Fibroblast of lung (primary cell): ENCODE measurements at regions not wholly inside any gene's neighbourhood (a gene's known extent, or its start where the extent isn't known, plus 50 kb on each side); places are given as distances from the start of the nearest gene placed in this dataset.

Experiments used
- DNase-seq, 2 donors: peaks; one replicate each; pipeline versions ENCODE4 v3.0.0 to v3.0.0-alpha.2; 2010; ENCODE audit warnings: low read depth in 2 of 2
- H2AFZ ChIP-seq: 2 replicates; pipeline ENCODE4 v1.5.1; 2012; ENCODE audit warnings: low read length, control low read depth, inconsistent platforms
- H3K27ac ChIP-seq: 2 replicates; pipeline ENCODE4 v1.5.1; 2011; ENCODE audit warnings: low read length, control low read depth; ENCODE audit not compliant: insufficient read depth
- H3K27me3 ChIP-seq: 2 replicates; pipeline ENCODE4 v1.5.1; 2011; ENCODE audit warnings: mild to moderate bottlenecking, low read length; ENCODE audit not compliant: control insufficient read depth, insufficient read depth
- H3K36me3 ChIP-seq: 2 replicates; pipeline ENCODE4 v1.5.1; 2011; ENCODE audit warnings: low read length; ENCODE audit not compliant: control insufficient read depth, insufficient read depth
- H3K4me1 ChIP-seq: 2 replicates; pipeline ENCODE4 v1.5.1; 2011; ENCODE audit warnings: low read length; ENCODE audit not compliant: control insufficient read depth, insufficient read depth; ENCODE audit errors: extremely low read depth
- H3K4me2 ChIP-seq: 2 replicates; pipeline ENCODE4 v1.5.1; 2011; ENCODE audit warnings: low read length, control low read depth; ENCODE audit not compliant: insufficient read depth; ENCODE audit errors: extremely low read depth
- H3K4me3 ChIP-seq, 4 experiments: fragments of 200-600 bp in 1 of 4; sonication (generic) in 1 of 4; replicated peaks in 1 of 4; 2 replicates each; pipeline ENCODE4 v1.5.1; 2011 to 2016; ENCODE audit warnings: low read length in 4 of 4, low read depth in 3 of 4, mild to moderate bottlenecking in 3 of 4, control low read depth in 2 of 4, inconsistent platforms in 1 of 4, mixed read lengths in 1 of 4; ENCODE audit not compliant: insufficient read depth in 1 of 4; ENCODE audit errors: control extremely low read depth in 1 of 4
- H3K79me2 ChIP-seq: 2 replicates; pipeline ENCODE4 v1.5.1; 2012; ENCODE audit warnings: mild to moderate bottlenecking, low read length, inconsistent platforms; ENCODE audit not compliant: control insufficient read depth, insufficient read depth
- H3K9ac ChIP-seq: 2 replicates; pipeline ENCODE4 v1.5.1; 2011; ENCODE audit warnings: mild to moderate bottlenecking, low read length, control low read depth; ENCODE audit not compliant: insufficient read depth
- H3K9me3 ChIP-seq: 2 replicates; pipeline ENCODE4 v1.5.1; 2012; ENCODE audit warnings: low read depth, low read length; ENCODE audit not compliant: control insufficient read depth, insufficient read depth
- H4K20me1 ChIP-seq: 2 replicates; pipeline ENCODE4 v1.5.1; 2011; ENCODE audit warnings: low read length; ENCODE audit not compliant: control insufficient read depth, insufficient read depth; ENCODE audit errors: extremely low read depth
- EZH2 ChIP-seq: IDR thresholded peaks from 2 replicates; pipeline ENCODE4 v1.5.1; 2012; ENCODE audit warnings: low read length, control low read depth, mild to moderate bottlenecking; ENCODE audit errors: missing control alignments
- TF ChIP-seq, protein P1 (sequence below), 2 donors: IDR thresholded peaks in 1 of 2; conservative IDR thresholded peaks in 1 of 2; 1 replicate in 1 of 2; 2 replicates in 1 of 2; pipeline ENCODE4 v1.5.1; 2011 to 2012; ENCODE audit warnings: low read length in 2 of 2, control low read depth in 1 of 2, inconsistent platforms in 1 of 2, low read depth in 1 of 2, mild to moderate bottlenecking in 1 of 2

DNA sequence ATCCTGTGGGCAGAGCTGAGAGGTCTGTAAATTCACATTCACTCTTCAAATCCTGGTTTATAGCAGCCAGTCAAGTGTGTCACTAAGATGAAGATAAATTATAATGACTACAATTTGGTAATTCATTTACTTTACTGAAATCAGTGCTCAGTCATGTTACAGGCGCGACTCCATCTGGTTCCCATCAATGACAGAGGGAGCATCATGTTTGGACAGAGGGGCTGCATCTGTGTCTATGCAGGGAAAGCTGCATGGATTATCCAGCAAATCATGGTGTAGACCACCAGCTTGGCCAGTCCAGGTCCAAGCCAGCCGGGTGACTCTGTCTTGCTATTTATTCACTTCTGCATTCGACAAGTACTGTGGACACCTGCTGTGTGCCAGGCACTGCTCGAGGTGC is 214.1 kb upstream of the ZNF32 start:
- Histone ChIP-seq H4K20me1 (no peaks in the 10 kb centered on the region), H3K27me3 (no peaks in the 10 kb centered on the region), H3K36me3 (no peaks in the 10 kb centered on the region), H3K4me1 (peaks cover 36% of the 10 kb centered on the region), H3K4me2 (no peak overlapping the region), H3K79me2 (no peaks in the 10 kb centered on the region), H3K9me3 (no peaks in the 10 kb centered on the region), H3K27ac (peak overlapping the region; percentile 77), H3K4me3 (no peak overlapping the region), H3K9ac (no peak overlapping the region), H2AFZ (no peak overlapping the region)
- no peak for DNase-seq
- TF ChIP-seq, protein P1, sequence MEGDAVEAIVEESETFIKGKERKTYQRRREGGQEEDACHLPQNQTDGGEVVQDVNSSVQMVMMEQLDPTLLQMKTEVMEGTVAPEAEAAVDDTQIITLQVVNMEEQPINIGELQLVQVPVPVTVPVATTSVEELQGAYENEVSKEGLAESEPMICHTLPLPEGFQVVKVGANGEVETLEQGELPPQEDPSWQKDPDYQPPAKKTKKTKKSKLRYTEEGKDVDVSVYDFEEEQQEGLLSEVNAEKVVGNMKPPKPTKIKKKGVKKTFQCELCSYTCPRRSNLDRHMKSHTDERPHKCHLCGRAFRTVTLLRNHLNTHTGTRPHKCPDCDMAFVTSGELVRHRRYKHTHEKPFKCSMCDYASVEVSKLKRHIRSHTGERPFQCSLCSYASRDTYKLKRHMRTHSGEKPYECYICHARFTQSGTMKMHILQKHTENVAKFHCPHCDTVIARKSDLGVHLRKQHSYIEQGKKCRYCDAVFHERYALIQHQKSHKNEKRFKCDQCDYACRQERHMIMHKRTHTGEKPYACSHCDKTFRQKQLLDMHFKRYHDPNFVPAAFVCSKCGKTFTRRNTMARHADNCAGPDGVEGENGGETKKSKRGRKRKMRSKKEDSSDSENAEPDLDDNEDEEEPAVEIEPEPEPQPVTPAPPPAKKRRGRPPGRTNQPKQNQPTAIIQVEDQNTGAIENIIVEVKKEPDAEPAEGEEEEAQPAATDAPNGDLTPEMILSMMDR (conservative IDR thresholded peaks at IDR 0.05 in 1 of 2, IDR thresholded peaks at IDR 0.05 in 1 of 2; ENCODE audit: low read depth in 1 of 2, low read length in 2 of 2) = no peak
- TF ChIP-seq EZH2 = no peak

DNA sequence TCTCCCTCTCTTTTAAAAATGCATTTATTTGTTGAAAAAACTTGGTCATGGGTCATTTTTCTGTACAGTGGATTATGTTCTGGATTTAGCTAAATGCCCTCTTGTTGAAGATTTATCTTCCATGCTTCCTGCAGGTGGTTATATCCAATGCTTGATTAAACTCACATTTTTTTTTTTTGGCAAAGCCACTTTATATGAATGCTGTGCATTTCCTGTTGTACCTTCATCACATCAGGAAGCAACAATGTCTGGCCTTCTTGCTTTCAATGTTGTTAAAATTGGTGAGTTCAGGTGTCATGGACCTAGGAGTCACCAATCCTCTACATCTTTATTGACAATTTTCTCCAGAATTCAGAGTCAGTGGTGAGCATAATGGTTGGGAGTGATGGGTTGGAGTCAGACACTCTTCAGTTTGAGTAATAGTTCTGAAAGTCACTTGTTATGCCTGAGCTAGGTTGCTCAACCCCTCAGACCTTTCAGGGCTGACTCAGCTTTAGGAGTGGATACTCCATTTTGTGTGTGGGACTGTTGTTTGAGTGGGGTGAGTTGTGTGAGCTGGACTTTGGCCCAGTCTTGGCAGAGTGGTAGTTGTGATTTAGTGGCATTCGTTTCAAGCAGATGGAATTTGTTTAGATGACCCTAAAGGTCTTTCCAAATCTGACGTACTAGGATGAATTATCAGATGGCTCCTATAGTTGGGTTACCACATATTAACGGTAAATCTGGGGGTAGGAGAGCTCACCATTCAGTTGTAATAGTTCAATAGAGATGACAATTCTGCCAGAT is 213.5 kb upstream of the ZNF32 start:
- no peak overlapping the region for H3K4me3 ChIP-seq
- TF ChIP-seq EZH2 = no peak
- TF ChIP-seq, protein P1 (conservative IDR thresholded peaks at IDR 0.05 in 1 of 2, IDR thresholded peaks at IDR 0.05 in 1 of 2; ENCODE audit: low read depth in 1 of 2, low read length in 2 of 2) = no peak
- no peaks in the 10 kb centered on the region for H3K27me3 ChIP-seq
- H4K20me1 ChIP-seq = no peaks in the 10 kb centered on the region
- H3K79me2 ChIP-seq = no peaks in the 10 kb centered on the region
- H3K4me1 ChIP-seq = peaks cover 33% of the 10 kb centered on the region
- no peak overlapping the region for H3K9ac ChIP-seq
- H3K4me2 ChIP-seq = no peak overlapping the region
- no peak overlapping the region for H2AFZ ChIP-seq
- DNase-seq = peak; percentile 92 to 98
- peak overlapping the region; percentile 77 for H3K27ac ChIP-seq
- H3K9me3 ChIP-seq = no peaks in the 10 kb centered on the region
- no peaks in the 10 kb centered on the region for H3K36me3 ChIP-seq

DNA sequence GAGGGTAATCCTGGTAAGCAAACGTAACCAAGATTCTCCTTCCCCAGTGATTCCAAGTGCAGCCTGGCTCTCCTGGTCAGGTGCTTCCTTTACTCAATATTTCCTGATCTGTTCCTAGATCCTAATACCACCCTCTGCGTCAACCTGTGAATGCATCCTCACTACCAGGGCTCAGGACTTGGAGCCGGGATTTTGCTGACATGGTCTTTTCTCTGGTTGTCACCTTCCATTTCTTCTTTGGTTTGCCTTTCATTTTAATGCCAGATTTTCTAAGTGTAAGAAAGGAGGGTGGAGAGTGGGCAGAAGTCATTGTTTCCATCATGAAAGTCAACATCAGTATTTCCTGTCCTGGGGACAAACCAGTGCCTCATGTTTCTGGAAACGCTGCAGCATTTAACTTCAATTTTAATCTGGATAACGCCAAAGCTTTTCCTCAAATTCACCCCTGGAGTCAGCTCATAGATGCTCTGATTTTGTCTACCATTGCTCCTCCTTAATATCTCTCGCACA is 210.4 kb upstream of the ZNF32 start:
- H2AFZ ChIP-seq = no peak overlapping the region
- no peaks in the 10 kb centered on the region for H4K20me1 ChIP-seq
- H3K9me3 ChIP-seq = no peaks in the 10 kb centered on the region
- H3K79me2 ChIP-seq = no peaks in the 10 kb centered on the region
- no peaks in the 10 kb centered on the region for H3K36me3 ChIP-seq
- H3K4me2 ChIP-seq = no peak overlapping the region
- DNase-seq = no peak
- peaks cover 30% of the 10 kb centered on the region for H3K4me1 ChIP-seq
- no peaks in the 10 kb centered on the region for H3K27me3 ChIP-seq
- H3K4me3 ChIP-seq = no peak overlapping the region
- TF ChIP-seq EZH2 = no peak
- TF ChIP-seq, protein P1 (conservative IDR thresholded peaks at IDR 0.05 in 1 of 2, IDR thresholded peaks at IDR 0.05 in 1 of 2; ENCODE audit: low read depth in 1 of 2, low read length in 2 of 2) = no peak
- no peak overlapping the region for H3K27ac ChIP-seq
- no peak overlapping the region for H3K9ac ChIP-seq
